AG09309 (cell line): ENCODE measurements at regions not wholly inside any gene's neighbourhood (a gene's known extent, or its start where the extent isn't known, plus 50 kb on each side); places are given as distances from the start of the nearest gene placed in this dataset.

Experiments used
- DNase-seq: peaks from one replicate; pipeline ENCODE4 v3.0.0-alpha.2; 2010; ENCODE audit warnings: low read depth
- H3K4me3 ChIP-seq: 2 replicates; pipeline ENCODE4 v1.5.1; 2011; ENCODE audit warnings: mild to moderate bottlenecking, low read depth, low read length, moderate library complexity; ENCODE audit not compliant: control insufficient read depth
- CTCF ChIP-seq: IDR thresholded peaks from 2 replicates; pipeline ENCODE4 v1.5.1; 2011; ENCODE audit warnings: mild to moderate bottlenecking, low read depth, low read length, inconsistent platforms; ENCODE audit not compliant: insufficient read depth, control insufficient read depth; ENCODE audit errors: missing control alignments

GRCh38 chr11:114977651-114978050 is 299.3 kb downstream of the NXPE2 start:
- TF ChIP-seq CTCF: no peak
- DNase-seq: no peak
- H3K4me3 ChIP-seq: no peak overlapping the region

GRCh38 chr11:114982141-114982540 is 303.8 kb downstream of the NXPE2 start:
- no peak overlapping the region for H3K4me3 ChIP-seq
- DNase-seq: no peak
- no peak for TF ChIP-seq CTCF

- no peak overlapping the region for H3K4me3 ChIP-seq
- TF ChIP-seq CTCF: no peak
- DNase-seq: no peak
These were observed 306.4 kb downstream of the NXPE2 start for GRCh38 chr11:114984611-114985163.

GRCh38 chr11:114986365-114986764 is 308.0 kb downstream of the NXPE2 start:
- no peak for TF ChIP-seq CTCF
- H3K4me3 ChIP-seq: no peak overlapping the region
- DNase-seq: no peak

GRCh38 chr11:114987186-114987760 is 308.9 kb downstream of the NXPE2 start:
- DNase-seq: no peak
- TF ChIP-seq CTCF: no peak
- no peak overlapping the region for H3K4me3 ChIP-seq

- no peak for DNase-seq
- no peak overlapping the region for H3K4me3 ChIP-seq
- no peak for TF ChIP-seq CTCF
These were observed 310.3 kb downstream of the NXPE2 start for GRCh38 chr11:114988644-114989043.

GRCh38 chr11:114989536-114989935 is 311.2 kb downstream of the NXPE2 start:
- no peak overlapping the region for H3K4me3 ChIP-seq
- TF ChIP-seq CTCF: no peak
- no peak for DNase-seq
